ENCODE measurements at regions not wholly inside any gene's neighbourhood (a gene's known extent, or its start where the extent isn't known, plus 50 kb on each side); places are given as distances from the start of the nearest gene placed in this dataset.

GRCh38 chr11:22552885-22553284 lies 72.7 kb downstream of the FANCF start:
- Histone ChIP-seq H3K27me3 (replicated peaks in 1 of 2; ENCODE audit: control insufficient read depth in 2 of 2, insufficient read depth in 2 of 2, low read length in 1 of 2) (no peaks in the 10 kb centered on the region), H3K27ac (ENCODE audit: control insufficient read depth, insufficient read depth) (no peak overlapping the region), H3K79me2 (ENCODE audit: control insufficient read depth, insufficient read depth, low read length) (no peaks in the 10 kb centered on the region), H3K36me3 (ENCODE audit: control insufficient read depth in 2 of 2, insufficient read depth in 2 of 2, low read length in 1 of 2) (no peaks in the 10 kb centered on the region), H2AFZ (ENCODE audit: control insufficient read depth, low read depth, low read length) (no peak overlapping the region), H3K4me2 (ENCODE audit: control insufficient read depth, insufficient read depth) (no peak overlapping the region), H4K20me1 (ENCODE audit: control insufficient read depth, insufficient read depth) (no peaks in the 10 kb centered on the region), H3K4me1 (ENCODE audit: control insufficient read depth, insufficient read depth, low read length) (no peaks in the 10 kb centered on the region), H3K9ac (ENCODE audit: control insufficient read depth, insufficient read depth, low read length) (no peak overlapping the region), H3K4me3 (no peak overlapping the region), H3K9me3 (replicated peaks; ENCODE audit: control insufficient read depth, insufficient read depth, low read length) (no peaks in the 10 kb centered on the region)
- FAIRE-seq = no peak
- TF ChIP-seq ZNF384 (IDR thresholded peaks at IDR 0.05; ENCODE audit: borderline replicate concordance, low read depth, low read length) (no peak), STAT3 (IDR thresholded peaks at IDR 0.05; ENCODE audit: low read depth, low read length) (no peak), CBFB (IDR thresholded peaks at IDR 0.05; ENCODE audit: low read depth) (no peak), CREB1 (IDR thresholded peaks at IDR 0.05; ENCODE audit: low read depth) (no peak), BMI1 (IDR thresholded peaks at IDR 0.05; ENCODE audit: borderline replicate concordance) (no peak), CHD4 (IDR thresholded peaks at IDR 0.05) (no peak), JUND (IDR thresholded peaks at IDR 0.05; ENCODE audit: low read depth, low read length) (no peak), MAX (IDR thresholded peaks at IDR 0.05; ENCODE audit: low read depth, low read length) (no peak), BCLAF1 (IDR thresholded peaks at IDR 0.05) (no peak), KDM1A (IDR thresholded peaks at IDR 0.05; ENCODE audit: borderline replicate concordance) (no peak), EP300 (IDR thresholded peaks at IDR 0.05; ENCODE audit: borderline replicate concordance in 1 of 2, control insufficient read depth in 1 of 2, low read depth in 2 of 2, low read length in 2 of 2) (no peak), ZBTB40 (IDR thresholded peaks at IDR 0.05; ENCODE audit: borderline replicate concordance) (no peak), RELB (IDR thresholded peaks at IDR 0.05; ENCODE audit: low read depth) (no peak), BCL3 (IDR thresholded peaks at IDR 0.05; ENCODE audit: borderline replicate concordance, insufficient read depth, low read depth, low read length, poor library complexity, severe bottlenecking) (no peak)
- SMC1A ChIA-PET (ENCODE audit: uncharacterized antibody, unreplicated experiment) = interaction anchor here (1.0 to 2.3 kb wide), 3 partner anchors 112 to 248 kb away, joined by 3 to 5 read pairs (median 3); no protein-coding TSS in a partner anchor
- CTCF ChIA-PET = interaction anchor here (1.2 to 3.1 kb wide), 3 partner anchors 43 to 235 kb away, joined by 3 to 12 read pairs (median 5); partner anchors contain the start of gene FANCF
- intact Hi-C loops (cut with micrococcal nuclease; ENCODE audit: unreplicated experiment) = loop anchor here (5.0 kb wide), 1 partner anchor 229 kb away; no protein-coding TSS in a partner anchor
- RAD21 ChIA-PET (ENCODE audit: unreplicated experiment) = interaction anchor here (1.6 kb wide), 1 partner anchor 73 kb away, joined by 3 read pairs; no protein-coding TSS in a partner anchor
- 15% methylated on average over 2 of the region's 2 CpGs for WGBS (ENCODE audit: insufficient coverage, insufficient replicate concordance, low lambda C conversion rate, missing lambda C conversion rate)
- no TSS peak for BruUV-seq (replicated peaks)
- in situ Hi-C loops (cut with MboI) = no loop called here
- ATAC-seq = no peak
- no peak for DNase-seq (ENCODE audit: low read depth, low spot score)
- POLR2A ChIA-PET = no interaction called here
